DOHH2 (cell line): ENCODE measurements at regions not wholly inside any gene's neighbourhood (a gene's known extent, or its start where the extent isn't known, plus 50 kb on each side); places are given as distances from the start of the nearest gene placed in this dataset.

Experiments used
- H3F3A ChIP-seq: fragments of 200-600 bp; sonication (generic), shearing (Covaris generic); 2 replicates; pipeline ENCODE4 v1.6.0; 2016; ENCODE audit warnings: antibody characterized with exemption, mild to moderate bottlenecking; ENCODE audit not compliant: control insufficient read depth, insufficient read depth
- H3K27ac ChIP-seq: fragments of 200-600 bp; sonication (generic); 2 replicates; pipeline ENCODE4 v1.5.1; 2014; ENCODE audit warnings: low read depth, mild to moderate bottlenecking, low read length, moderate library complexity
- H3K27me3 ChIP-seq: fragments of 200-600 bp; sonication (generic); 2 replicates; pipeline ENCODE4 v1.6.1; 2014; ENCODE audit warnings: mild to moderate bottlenecking, low read length, mixed read lengths; ENCODE audit not compliant: control insufficient read depth
- H3K36me3 ChIP-seq: fragments of 200-600 bp; sonication (generic); 2 replicates; pipeline ENCODE4 v1.6.1; 2014; ENCODE audit warnings: mild to moderate bottlenecking, low read length, moderate library complexity, mixed read lengths; ENCODE audit not compliant: control insufficient read depth
- H3K4me1 ChIP-seq: fragments of 200-600 bp; sonication (generic); 2 replicates; pipeline ENCODE4 v1.6.1; 2014; ENCODE audit warnings: mild to moderate bottlenecking, low read length, mixed read lengths; ENCODE audit not compliant: control insufficient read depth
- H3K4me2 ChIP-seq: fragments of 200-600 bp; sonication (generic); 2 replicates; pipeline ENCODE4 v1.6.0; 2014; ENCODE audit warnings: mild to moderate bottlenecking, low read length, moderate library complexity
- H3K4me3 ChIP-seq: fragments of 200-600 bp; sonication (generic); 2 replicates; pipeline ENCODE4 v1.5.1; 2014; ENCODE audit warnings: mild to moderate bottlenecking, low read length, mixed read lengths
- H3K79me2 ChIP-seq: fragments of 200-600 bp; sonication (generic); 2 replicates; pipeline ENCODE4 v1.6.1; 2014; ENCODE audit warnings: mild to moderate bottlenecking, low read length, mixed read lengths; ENCODE audit not compliant: control insufficient read depth
- H3K9me2 ChIP-seq: fragments of 200-600 bp; sonication (generic); replicated peaks from 2 replicates; pipeline ENCODE4 v1.6.1; 2014; ENCODE audit warnings: mild to moderate bottlenecking, low read length, mixed read lengths; ENCODE audit not compliant: control insufficient read depth
- H3K9me3 ChIP-seq: fragments of 200-600 bp; sonication (generic); 2 replicates; pipeline ENCODE4 v1.6.1; 2014; ENCODE audit warnings: antibody characterized with exemption, low read length, mixed read lengths; ENCODE audit not compliant: control insufficient read depth, insufficient read depth
- H4K20me1 ChIP-seq: fragments of 200-600 bp; sonication (generic); 2 replicates; pipeline ENCODE4 v1.6.0; 2014; ENCODE audit warnings: low read depth, mild to moderate bottlenecking, antibody characterized with exemption, low read length, moderate library complexity; ENCODE audit not compliant: control insufficient read depth, insufficient read depth
- CTCF ChIP-seq: fragments of 200-600 bp; sonication (generic); IDR thresholded peaks from one replicate; pipeline ENCODE4 v1.5.1; 2014; ENCODE audit warnings: antibody characterized with exemption, mild to moderate bottlenecking, low read depth, low read length; ENCODE audit not compliant: poor library complexity, severe bottlenecking
- EZH2phosphoT487 ChIP-seq: fragments of 200-600 bp; sonication (generic); IDR thresholded peaks from 2 replicates; pipeline ENCODE4 v1.6.1; 2017; ENCODE audit warnings: borderline replicate concordance, mild to moderate bottlenecking, antibody characterized with exemption, low read length, moderate library complexity, mixed read lengths

- Histone ChIP-seq H3K27me3 (no peaks in the 10 kb centered on the region), H3K9me2 (no peaks in the 10 kb centered on the region), H3K79me2 (no peaks in the 10 kb centered on the region), H3K4me2 (no peak overlapping the region), H4K20me1 (no peaks in the 10 kb centered on the region), H3K9me3 (no peaks in the 10 kb centered on the region), H3F3A (no peaks in the 10 kb centered on the region), H3K27ac (no peak overlapping the region), H3K4me3 (no peak overlapping the region), H3K4me1 (no peaks in the 10 kb centered on the region), H3K36me3 (no peaks in the 10 kb centered on the region)
- TF ChIP-seq CTCF (no peak), EZH2phosphoT487 (no peak)
Observed at GRCh38 chr14:104435147-104436046, 144.2 kb upstream of the C14orf180 start.

GRCh38 chr14:104436047-104436591, 143.4 kb upstream of the C14orf180 start:
- no peak for TF ChIP-seq EZH2phosphoT487
- TF ChIP-seq CTCF, result no peak
- H3F3A ChIP-seq, result no peaks in the 10 kb centered on the region
- no peaks in the 10 kb centered on the region for H3K9me2 ChIP-seq
- H3K4me3 ChIP-seq, result no peak overlapping the region
- H3K27me3 ChIP-seq, result no peaks in the 10 kb centered on the region
- H3K36me3 ChIP-seq, result no peaks in the 10 kb centered on the region
- H4K20me1 ChIP-seq, result no peaks in the 10 kb centered on the region
- no peak overlapping the region for H3K27ac ChIP-seq
- no peaks in the 10 kb centered on the region for H3K79me2 ChIP-seq
- H3K9me3 ChIP-seq, result no peaks in the 10 kb centered on the region
- H3K4me2 ChIP-seq, result no peak overlapping the region
- H3K4me1 ChIP-seq, result no peaks in the 10 kb centered on the region

- no peaks in the 10 kb centered on the region for H3K79me2 ChIP-seq
- H3K4me2 ChIP-seq, result no peak overlapping the region
- H3F3A ChIP-seq, result no peaks in the 10 kb centered on the region
- no peaks in the 10 kb centered on the region for H4K20me1 ChIP-seq
- no peaks in the 10 kb centered on the region for H3K27me3 ChIP-seq
- H3K27ac ChIP-seq, result no peak overlapping the region
- H3K4me3 ChIP-seq, result no peak overlapping the region
- H3K9me3 ChIP-seq, result no peaks in the 10 kb centered on the region
- H3K9me2 ChIP-seq, result no peaks in the 10 kb centered on the region
- H3K4me1 ChIP-seq, result no peaks in the 10 kb centered on the region
- H3K36me3 ChIP-seq, result no peaks in the 10 kb centered on the region
- TF ChIP-seq CTCF, result no peak
- no peak for TF ChIP-seq EZH2phosphoT487
Observed at GRCh38 chr14:104436741-104437701, 142.5 kb upstream of the C14orf180 start.
